RPMI8226 (cell line): ENCODE measurements at regions not wholly inside any gene's neighbourhood (a gene's known extent, or its start where the extent isn't known, plus 50 kb on each side); places are given as distances from the start of the nearest gene placed in this dataset.
"Not testable (repeated sequence)": the region's sequence is repeated elsewhere in the genome, so short reads cannot be mapped to it uniquely, and the experiment has no call there.

Experiments
- DNase-seq: peaks from one replicate; pipeline ENCODE4 v3.0.0-alpha.2; 2015

DNA sequence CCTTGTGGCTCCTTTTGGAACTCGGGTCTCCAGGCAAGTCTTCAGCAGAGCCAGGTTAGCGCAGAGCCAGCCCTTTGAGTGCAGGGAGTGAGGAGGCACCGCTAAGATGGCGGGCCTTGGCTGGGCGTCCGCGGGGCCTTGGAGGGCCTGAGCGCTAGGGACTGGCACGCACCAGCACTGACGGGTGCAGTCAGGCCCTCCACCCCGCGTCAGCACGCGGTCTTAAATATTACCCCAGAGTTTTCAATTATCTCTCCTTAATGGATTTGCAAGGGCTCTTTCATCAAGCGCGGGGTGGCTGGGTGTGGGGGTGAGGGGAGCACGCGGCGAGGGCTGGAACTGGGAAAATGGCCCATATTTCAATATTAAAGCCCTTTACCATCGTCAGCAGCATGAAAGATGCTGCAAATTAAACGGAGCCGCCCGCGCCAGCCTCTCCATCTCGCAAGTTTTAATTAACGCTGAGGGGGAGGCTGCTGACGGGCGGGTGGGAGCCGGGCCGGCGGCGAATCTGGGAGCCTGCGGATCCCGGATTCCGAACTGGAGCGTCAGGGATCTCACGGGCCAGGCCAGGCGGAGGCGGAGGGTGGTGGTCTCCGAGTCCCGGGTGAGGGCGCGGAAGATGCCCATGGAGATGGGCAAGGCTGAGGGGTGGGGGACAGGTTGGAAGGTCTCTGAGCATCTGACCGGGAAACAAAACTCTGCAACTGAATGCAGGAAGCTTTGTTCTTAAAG lies 1690.4 kb upstream of the DEFB115 start:
- not testable (repeated sequence) for DNase-seq

DNA sequence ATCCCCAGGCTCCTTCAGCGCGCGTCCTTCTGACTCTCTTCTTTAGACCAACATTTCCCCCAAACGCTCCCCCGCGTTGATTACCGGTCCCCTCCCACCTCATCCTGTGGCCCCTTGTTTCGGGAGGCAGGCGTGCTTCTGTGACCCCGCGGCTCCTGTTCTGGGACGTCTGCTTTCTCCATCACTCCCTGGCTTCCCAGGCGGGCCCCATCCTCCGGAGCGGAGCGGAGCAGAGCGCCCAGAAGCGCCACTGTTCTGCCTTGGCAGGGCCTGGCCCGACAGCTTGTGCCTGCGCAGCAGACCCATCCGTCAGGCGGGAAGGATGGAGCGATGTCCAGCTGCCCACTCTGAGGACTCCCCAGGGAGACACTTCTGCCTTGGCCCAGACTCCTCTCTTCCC lies 1689.8 kb upstream of the DEFB115 start:
- DNase-seq = not testable (repeated sequence)

DNA sequence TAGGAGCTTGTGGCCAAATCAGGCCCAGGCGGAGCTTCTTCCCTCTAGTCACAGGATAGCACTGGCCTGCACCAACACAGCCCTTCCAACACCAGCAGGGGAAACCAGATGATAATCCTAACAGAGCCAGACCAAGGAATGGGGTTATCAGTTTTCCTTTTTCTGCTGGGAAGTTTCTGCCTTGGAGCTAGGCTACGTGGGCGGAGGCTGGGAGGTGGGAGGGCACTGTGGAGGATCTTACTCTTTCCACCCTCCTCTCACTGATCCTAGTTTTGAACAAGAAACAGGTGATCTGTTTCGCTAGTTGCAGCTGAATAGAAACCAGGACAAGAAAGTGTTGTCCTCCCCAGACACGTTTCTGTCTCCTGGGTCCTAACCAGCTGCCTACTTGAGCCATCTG lies 1687.3 kb upstream of the DEFB115 start:
- DNase-seq = not testable (repeated sequence)

DNA sequence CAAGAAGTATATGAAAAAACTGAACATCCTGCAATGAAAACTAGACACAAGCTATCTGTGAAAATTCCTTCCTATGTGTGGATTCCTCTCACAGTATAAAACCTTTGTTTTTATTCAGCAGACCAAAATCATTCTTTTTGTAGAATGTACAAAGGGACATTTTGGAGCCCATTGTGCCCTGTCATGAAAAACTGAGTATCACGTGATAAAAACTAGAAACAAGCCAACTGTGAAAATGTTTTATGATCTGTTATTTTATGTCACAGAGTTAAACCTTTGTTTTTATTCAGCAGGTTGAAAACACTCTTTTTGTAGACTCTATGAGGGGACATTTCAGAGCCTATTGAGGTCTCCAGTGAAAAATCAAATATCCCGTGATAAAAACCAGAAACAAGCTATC lies 1667.9 kb upstream of the DEFB115 start:
- DNase-seq = not testable (repeated sequence)

DNA sequence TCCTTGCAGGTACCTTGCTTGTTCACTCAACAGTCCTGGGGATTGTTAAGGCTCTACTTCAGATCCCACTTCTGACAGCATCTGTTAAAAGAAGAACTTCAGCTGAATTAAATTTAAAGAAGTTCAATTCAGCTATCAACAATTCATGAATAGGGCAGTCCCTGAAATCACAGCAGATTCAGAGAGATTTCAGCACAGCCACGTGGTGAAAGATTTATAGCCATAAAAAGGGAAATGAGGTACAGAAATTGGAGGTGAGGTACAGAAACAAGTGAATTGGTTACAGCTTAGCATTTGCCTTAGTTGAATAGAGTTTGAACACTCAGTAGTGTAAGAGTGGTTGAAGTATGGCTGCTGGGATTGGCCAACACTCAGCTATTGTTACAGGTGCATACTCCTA lies 1653.3 kb upstream of the DEFB115 start:
- not testable (repeated sequence) for DNase-seq

DNA sequence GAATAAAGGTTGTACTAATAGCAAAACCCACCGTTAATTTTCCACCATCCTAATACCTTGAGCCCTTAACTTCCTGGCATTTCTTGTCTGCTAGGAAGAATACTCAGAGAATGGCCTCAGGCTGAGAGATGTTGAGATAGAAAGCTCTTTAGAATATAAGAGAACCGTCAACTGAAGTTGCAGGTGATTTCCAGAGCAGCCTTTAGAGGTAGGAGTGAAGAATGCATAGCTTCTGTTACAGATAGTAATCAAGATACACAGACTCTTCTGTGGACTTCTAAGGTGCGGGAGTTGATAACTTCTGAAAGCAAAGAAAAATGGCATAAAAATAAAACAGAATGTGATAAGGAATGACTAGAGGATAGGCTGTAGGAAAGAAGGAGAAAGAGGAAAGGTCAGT lies 1651.3 kb upstream of the DEFB115 start:
- not testable (repeated sequence) for DNase-seq

DNA sequence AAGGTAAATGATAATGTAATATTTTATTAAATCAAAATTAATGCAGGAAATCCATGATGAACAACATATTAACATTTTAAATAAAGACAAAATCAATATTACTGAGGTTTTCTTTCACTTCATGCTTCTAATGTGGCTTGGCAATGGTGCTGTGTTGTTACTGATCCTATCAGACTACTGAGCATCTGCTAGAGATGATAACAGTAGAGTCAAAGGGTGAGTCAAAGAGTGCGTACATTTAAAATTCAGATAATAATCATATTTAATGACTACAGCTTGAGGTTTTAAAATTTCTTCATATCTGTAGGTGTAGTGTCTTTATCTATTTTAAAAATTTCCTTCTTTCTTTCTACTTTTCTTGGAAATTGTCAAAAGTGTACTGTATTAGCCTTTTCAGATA lies 1628.1 kb upstream of the DEFB115 start:
- not testable (repeated sequence) for DNase-seq
